ENCODE measurements at regions not wholly inside any gene's neighbourhood (a gene's known extent, or its start where the extent isn't known, plus 50 kb on each side); places are given as distances from the start of the nearest gene placed in this dataset.

DNA sequence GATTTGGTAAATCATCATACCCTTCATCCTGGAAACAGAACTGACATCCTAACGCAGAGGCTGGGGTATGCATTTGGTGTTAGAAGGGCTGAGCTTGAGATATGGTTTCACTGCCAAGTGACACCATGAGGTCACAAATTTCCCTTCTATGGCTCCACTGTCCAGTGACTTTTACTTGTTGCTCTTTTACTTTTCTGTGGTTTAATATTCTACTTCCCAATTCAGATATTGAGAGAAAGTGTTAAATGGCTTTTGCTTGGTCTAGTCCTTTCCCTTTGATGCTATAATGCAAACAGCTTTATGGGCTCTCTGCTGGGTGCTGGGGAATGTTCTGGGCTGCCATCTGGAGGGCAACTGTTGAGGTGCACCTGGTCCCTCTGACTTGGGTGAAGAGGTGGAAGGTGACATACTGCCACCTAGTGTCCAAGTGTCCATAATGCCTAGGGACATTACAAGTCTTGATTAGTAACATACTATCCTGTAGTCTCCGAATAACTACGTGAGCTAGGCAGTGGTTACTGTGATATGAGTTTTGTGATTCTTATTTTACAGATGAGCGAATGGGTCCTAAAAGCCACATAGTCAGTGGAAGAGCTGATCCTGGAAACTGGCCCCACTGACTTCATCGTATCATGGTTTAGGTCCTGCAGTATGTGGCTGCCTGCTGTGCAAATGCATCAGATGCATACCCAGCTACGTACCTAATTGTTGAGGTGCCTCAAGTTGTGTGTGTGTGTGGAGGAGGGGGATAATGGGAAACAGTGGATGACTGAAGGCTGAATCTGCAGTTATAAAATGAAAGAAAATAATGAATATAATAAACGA, 149.1 kb upstream of the RAG2 start:
- Histone ChIP-seq H3K9me3 (replicated peaks; ENCODE audit: control insufficient read depth, insufficient read depth, low read length) (no peaks in the 10 kb centered on the region), H3K4me1 (ENCODE audit: control insufficient read depth, insufficient read depth, low read length) (peaks cover 22% of the 10 kb centered on the region), H3K79me2 (ENCODE audit: control insufficient read depth, insufficient read depth, low read length) (no peaks in the 10 kb centered on the region), H3K9ac (ENCODE audit: control insufficient read depth, insufficient read depth, low read length) (no peak overlapping the region), H3K4me3 (no peak overlapping the region), H3K27me3 (replicated peaks in 1 of 2; ENCODE audit: control insufficient read depth in 2 of 2, insufficient read depth in 2 of 2, low read length in 1 of 2) (no peaks in the 10 kb centered on the region), H3K4me2 (ENCODE audit: control insufficient read depth, insufficient read depth) (no peak overlapping the region), H3K27ac (ENCODE audit: control insufficient read depth, insufficient read depth) (no peak overlapping the region), H3K36me3 (ENCODE audit: control insufficient read depth in 2 of 2, insufficient read depth in 2 of 2, low read length in 1 of 2) (no peaks in the 10 kb centered on the region), H4K20me1 (ENCODE audit: control insufficient read depth, insufficient read depth) (no peaks in the 10 kb centered on the region), H2AFZ (ENCODE audit: control insufficient read depth, low read depth, low read length) (peak overlapping the region; percentile 48; the same call in 1 of the 2 replicates)
- ChIA-PET RAD21 (ENCODE audit: unreplicated experiment) (interaction anchor here (0.7 to 5.3 kb wide), 13 partner anchors 10 to 455 kb away, joined by 4 to 67 read pairs (median 5); no protein-coding TSS in a partner anchor), SMC1A (ENCODE audit: uncharacterized antibody, unreplicated experiment) (interaction anchor here (0.7 to 4.0 kb wide), 21 partner anchors 11 to 455 kb away, joined by 3 to 66 read pairs (median 5); partner anchors contain the start of gene PRR5L), POLR2A (interaction anchor here (0.6 kb wide), 1 partner anchor 459 kb away, joined by 3 read pairs; no protein-coding TSS in a partner anchor), CTCF (interaction anchor here (0.5 to 10.8 kb wide), 51 partner anchors 8 to 459 kb away, joined by 3 to 208 read pairs (median 5); partner anchors contain the start of gene RAG1)
- WGBS (ENCODE audit: insufficient coverage, insufficient replicate concordance, low lambda C conversion rate, missing lambda C conversion rate): 17% methylated on average over 7 of the region's 7 CpGs
- intact Hi-C loops (cut with micrococcal nuclease; ENCODE audit: unreplicated experiment) (loop anchor here (1.0 to 10.0 kb wide), 3 partner anchors 45 to 452 kb away; partner anchors contain the start of gene PRR5L), in situ Hi-C loops (cut with MboI) (loop anchor here (5.0 kb wide), 3 partner anchors 40 to 460 kb away; partner anchors contain the start of gene COMMD9)
- DNase-seq (ENCODE audit: low read depth, low spot score) (peak; percentile 71), ATAC-seq (peak; percentile 93), FAIRE-seq (peak; percentile 89)
- BruUV-seq (replicated peaks): no TSS peak
- TF ChIP-seq SMC3 (IDR thresholded peaks at IDR 0.05; ENCODE audit: borderline replicate concordance, low read length): peak; percentile 100
- TF ChIP-seq KLF5 (IDR thresholded peaks at IDR 0.05; ENCODE audit: partially characterized antibody): no peak
- TF ChIP-seq RAD21 (IDR thresholded peaks at IDR 0.05; ENCODE audit: insufficient read depth, low read depth, low read length): peak; percentile 97
- peak; percentile 83 for TF ChIP-seq YY1 (IDR thresholded peaks at IDR 0.05; ENCODE audit: low read depth, low read length)
- no peak for TF ChIP-seq ASH2L (IDR thresholded peaks at IDR 0.05; ENCODE audit: borderline replicate concordance, low read depth)
- TF ChIP-seq, protein P1, sequence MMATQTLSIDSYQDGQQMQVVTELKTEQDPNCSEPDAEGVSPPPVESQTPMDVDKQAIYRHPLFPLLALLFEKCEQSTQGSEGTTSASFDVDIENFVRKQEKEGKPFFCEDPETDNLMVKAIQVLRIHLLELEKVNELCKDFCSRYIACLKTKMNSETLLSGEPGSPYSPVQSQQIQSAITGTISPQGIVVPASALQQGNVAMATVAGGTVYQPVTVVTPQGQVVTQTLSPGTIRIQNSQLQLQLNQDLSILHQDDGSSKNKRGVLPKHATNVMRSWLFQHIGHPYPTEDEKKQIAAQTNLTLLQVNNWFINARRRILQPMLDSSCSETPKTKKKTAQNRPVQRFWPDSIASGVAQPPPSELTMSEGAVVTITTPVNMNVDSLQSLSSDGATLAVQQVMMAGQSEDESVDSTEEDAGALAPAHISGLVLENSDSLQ (IDR thresholded peaks at IDR 0.05): no peak
- 0 out of 2 replicates have a peak, but pooled peaks have one; percentile 32 for TF ChIP-seq MEF2A (IDR thresholded peaks at IDR 0.05; ENCODE audit: insufficient read depth, low read depth, low read length)
- TF ChIP-seq, protein P2, sequence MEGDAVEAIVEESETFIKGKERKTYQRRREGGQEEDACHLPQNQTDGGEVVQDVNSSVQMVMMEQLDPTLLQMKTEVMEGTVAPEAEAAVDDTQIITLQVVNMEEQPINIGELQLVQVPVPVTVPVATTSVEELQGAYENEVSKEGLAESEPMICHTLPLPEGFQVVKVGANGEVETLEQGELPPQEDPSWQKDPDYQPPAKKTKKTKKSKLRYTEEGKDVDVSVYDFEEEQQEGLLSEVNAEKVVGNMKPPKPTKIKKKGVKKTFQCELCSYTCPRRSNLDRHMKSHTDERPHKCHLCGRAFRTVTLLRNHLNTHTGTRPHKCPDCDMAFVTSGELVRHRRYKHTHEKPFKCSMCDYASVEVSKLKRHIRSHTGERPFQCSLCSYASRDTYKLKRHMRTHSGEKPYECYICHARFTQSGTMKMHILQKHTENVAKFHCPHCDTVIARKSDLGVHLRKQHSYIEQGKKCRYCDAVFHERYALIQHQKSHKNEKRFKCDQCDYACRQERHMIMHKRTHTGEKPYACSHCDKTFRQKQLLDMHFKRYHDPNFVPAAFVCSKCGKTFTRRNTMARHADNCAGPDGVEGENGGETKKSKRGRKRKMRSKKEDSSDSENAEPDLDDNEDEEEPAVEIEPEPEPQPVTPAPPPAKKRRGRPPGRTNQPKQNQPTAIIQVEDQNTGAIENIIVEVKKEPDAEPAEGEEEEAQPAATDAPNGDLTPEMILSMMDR (IDR thresholded peaks at IDR 0.05 in 2 of 3, conservative IDR thresholded peaks at IDR 0.05 in 1 of 3; ENCODE audit: control insufficient read depth in 2 of 3, extremely low read depth in 1 of 3, insufficient read depth in 1 of 3, low read depth in 3 of 3, low read length in 3 of 3): peak; percentile 99 to 100 (median 100); a peak in 5 of 6 replicates
- TF ChIP-seq WRNIP1 (IDR thresholded peaks at IDR 0.05; ENCODE audit: borderline replicate concordance, low read depth, low read length): peak; percentile 96; the same call in 1 of the 2 replicates
- TF ChIP-seq BACH1 (IDR thresholded peaks at IDR 0.05; ENCODE audit: borderline replicate concordance): no peak
- TF ChIP-seq ZNF207 (IDR thresholded peaks at IDR 0.05; ENCODE audit: borderline replicate concordance): 0 out of 2 replicates have a peak, but pooled peaks have one; percentile 25
- TF ChIP-seq SMARCA5 (IDR thresholded peaks at IDR 0.05): peak; percentile 87; the same call in 1 of the 2 replicates
- peak; percentile 22; the same call in 1 of the 2 replicates for TF ChIP-seq RB1 (IDR thresholded peaks at IDR 0.05; ENCODE audit: borderline replicate concordance)
- TF ChIP-seq POLR2A (IDR thresholded peaks at IDR 0.05; ENCODE audit: low read depth, low read length): no peak
- TF ChIP-seq POU2F2 (IDR thresholded peaks at IDR 0.05; ENCODE audit: borderline replicate concordance, low read depth, low read length): 0 out of 3 replicates have a peak, but pooled peaks have one; percentile 40
- TF ChIP-seq PML (IDR thresholded peaks at IDR 0.05; ENCODE audit: low read length): no peak
- TF ChIP-seq NR2C1 (IDR thresholded peaks at IDR 0.05): 0 out of 2 replicates have a peak, but pooled peaks have one; percentile 11

All from GM12878 (cell line).